IMR-90 (cell line): ENCODE measurements at regions not wholly inside any gene's neighbourhood (a gene's known extent, or its start where the extent isn't known, plus 50 kb on each side); places are given as distances from the start of the nearest gene placed in this dataset.

Experiments used
- ATAC-seq: fragments of 200-7000 bp; cut with Tn5 transposase; 2 replicates; pipeline ENCODE4 v1.9.1; 2020; ENCODE audit warnings: low read depth, mild to moderate bottlenecking, moderate library complexity
- BruUV-seq: library from RNA; stranded (reverse); fragments of 400-500 nt; replicated peaks from 2 replicates; lab custom pipeline; 2021; lab: Mats Ljungman, UMichigan
- CTCF ChIA-PET: fragments of 300-600 bp; formaldehyde crosslinking; extraction: SDS; loops from one replicate; lab custom pipeline; 2021; ENCODE audit warnings: antibody characterized with exemption; lab: Yijun Ruan, JAX
- POLR2A ChIA-PET: fragments of 300-600 bp; sonication (Branson Sonifier 250); formaldehyde crosslinking; loops from one replicate; lab custom pipeline; 2022; ENCODE audit warnings: antibody characterized with exemption; ENCODE audit not compliant: unreplicated experiment; lab: Charles Lee
- DNase-seq: peaks from one replicate; pipeline ENCODE4 v3.0.0; 2013
- H2AFZ ChIP-seq: replicated peaks from 2 replicates; pipeline ENCODE3; 2013; ENCODE audit warnings: low read length, mild to moderate bottlenecking; ENCODE audit not compliant: poor library complexity
- H2AK5ac ChIP-seq: 2 replicates; pipeline ENCODE4 v1.6.1; 2013; ENCODE audit warnings: low read depth, low read length, inconsistent platforms
- H2AK9ac ChIP-seq: replicated peaks from 2 replicates; pipeline ENCODE3; 2013; ENCODE audit warnings: mild to moderate bottlenecking, low read depth, low read length, moderate library complexity; ENCODE audit not compliant: poor library complexity
- H2BK120ac ChIP-seq: 2 replicates; pipeline ENCODE4 v1.6.1; 2013; ENCODE audit warnings: low read depth, low read length, inconsistent platforms
- H2BK15ac ChIP-seq: 3 replicates; pipeline ENCODE4 v1.6.1; 2013; ENCODE audit warnings: low read depth, low read length, inconsistent platforms
- H2BK20ac ChIP-seq: 2 replicates; pipeline ENCODE4 v1.6.1; 2013; ENCODE audit warnings: low read depth, mild to moderate bottlenecking, inconsistent platforms, low read length, moderate library complexity
- H2BK5ac ChIP-seq: 2 replicates; pipeline ENCODE4 v1.6.1; 2013; ENCODE audit warnings: mild to moderate bottlenecking, low read depth, low read length, inconsistent platforms; ENCODE audit not compliant: poor library complexity, severe bottlenecking
- H3K14ac ChIP-seq: replicated peaks from 2 replicates; pipeline ENCODE4 v1.6.1; 2013; ENCODE audit warnings: low read depth, low read length, inconsistent platforms
- H3K18ac ChIP-seq: 2 replicates; pipeline ENCODE4 v1.6.1; 2013; ENCODE audit warnings: low read depth, low read length, control low read depth
- H3K23ac ChIP-seq: 2 replicates; pipeline ENCODE4 v1.6.1; 2013; ENCODE audit warnings: low read depth, low read length, inconsistent platforms
- H3K27ac ChIP-seq: 2 replicates; pipeline ENCODE4 v1.5.1; 2013; ENCODE audit warnings: mild to moderate bottlenecking, control low read depth, low read length; ENCODE audit not compliant: insufficient read depth
- H3K27me3 ChIP-seq: 2 replicates; pipeline ENCODE4 v1.6.1; 2013; ENCODE audit warnings: low read length; ENCODE audit not compliant: control insufficient read depth, insufficient read depth
- H3K36me3 ChIP-seq: 2 replicates; pipeline ENCODE4 v1.6.1; 2013; ENCODE audit warnings: low read length, mixed read lengths; ENCODE audit not compliant: control insufficient read depth, insufficient read depth
- H3K4ac ChIP-seq: 2 replicates; pipeline ENCODE4 v1.6.1; 2013; ENCODE audit warnings: low read depth, low read length, inconsistent platforms
- H3K4me1 ChIP-seq: 2 replicates; pipeline ENCODE4 v1.6.1; 2013; ENCODE audit warnings: low read length, mixed read lengths; ENCODE audit not compliant: control insufficient read depth, insufficient read depth
- H3K4me2 ChIP-seq: 2 replicates; pipeline ENCODE4 v1.6.1; 2013; ENCODE audit warnings: low read depth, mild to moderate bottlenecking, control low read depth, low read length, moderate library complexity
- H3K4me3 ChIP-seq: 2 replicates; pipeline ENCODE4 v1.5.1; 2013; ENCODE audit warnings: low read depth, mild to moderate bottlenecking, control low read depth, low read length, moderate library complexity; ENCODE audit not compliant: insufficient read depth
- H3K56ac ChIP-seq: 2 replicates; pipeline ENCODE4 v1.6.1; 2013; ENCODE audit warnings: low read length, inconsistent platforms; ENCODE audit not compliant: insufficient read depth; ENCODE audit errors: extremely low read depth
- H3K79me1 ChIP-seq, 2 experiments: 2 replicates each; pipeline ENCODE4 v1.6.1; 2013; ENCODE audit warnings: low read length in 2 of 2, inconsistent platforms in 1 of 2, low read depth in 1 of 2
- H3K9ac ChIP-seq: 2 replicates; pipeline ENCODE4 v1.6.1; 2013; ENCODE audit warnings: low read depth, low read length, control low read depth
- H3K9me1 ChIP-seq: 2 replicates; pipeline ENCODE4 v1.6.1; 2013; ENCODE audit warnings: low read length, inconsistent platforms; ENCODE audit not compliant: insufficient read depth
- H3K9me3 ChIP-seq: 2 replicates; pipeline ENCODE4 v1.6.1; 2013; ENCODE audit warnings: low read length; ENCODE audit not compliant: control insufficient read depth, insufficient read depth
- H4K20me1 ChIP-seq: 2 replicates; pipeline ENCODE4 v1.6.1; 2013; ENCODE audit warnings: low read length, inconsistent platforms; ENCODE audit not compliant: insufficient read depth
- H4K5ac ChIP-seq: 2 replicates; pipeline ENCODE4 v1.6.1; 2013; ENCODE audit warnings: mild to moderate bottlenecking, low read depth, low read length, control low read depth
- H4K8ac ChIP-seq, 2 experiments: 2 replicates each; pipeline ENCODE4 v1.6.1; 2013; ENCODE audit warnings: low read depth in 2 of 2, low read length in 2 of 2, control low read depth in 1 of 2, inconsistent platforms in 1 of 2
- H4K91ac ChIP-seq: 2 replicates; pipeline ENCODE4 v1.6.1; 2013; ENCODE audit warnings: low read depth, low read length, inconsistent platforms; ENCODE audit not compliant: insufficient read depth
- BHLHE40 ChIP-seq: fragments of 150-350 bp; IDR thresholded peaks from 2 replicates; pipeline ENCODE4 v1.6.1; 2016; ENCODE audit warnings: mild to moderate bottlenecking, low read depth, low read length
- CEBPB ChIP-seq: IDR thresholded peaks from 2 replicates; pipeline ENCODE4 v1.6.1; 2012; ENCODE audit warnings: low read depth, low read length, improper control_type of control experiment
- CHD1 ChIP-seq: IDR thresholded peaks from 2 replicates; pipeline ENCODE4 v1.6.1; 2012; ENCODE audit warnings: low read depth, low read length, improper control_type of control experiment
- MAFK ChIP-seq: IDR thresholded peaks from 2 replicates; pipeline ENCODE4 v1.6.1; 2012; ENCODE audit warnings: low read depth, low read length, improper control_type of control experiment
- MAZ ChIP-seq: IDR thresholded peaks from 2 replicates; pipeline ENCODE4 v1.6.1; 2012; ENCODE audit warnings: low read depth, mild to moderate bottlenecking, low read length, improper control_type of control experiment, moderate library complexity, borderline replicate concordance
- MXI1 ChIP-seq: IDR thresholded peaks from 2 replicates; pipeline ENCODE4 v1.6.1; 2012; ENCODE audit warnings: low read depth, mild to moderate bottlenecking, low read length, moderate library complexity, borderline replicate concordance
- NFE2L2 ChIP-seq: fragments of 150-350 bp; IDR thresholded peaks from 2 replicates; pipeline ENCODE4 v1.6.1; 2016; ENCODE audit warnings: low read depth, mild to moderate bottlenecking, low read length
- POLR2A ChIP-seq: IDR thresholded peaks from 2 replicates; pipeline ENCODE4 v1.6.1; 2012; ENCODE audit warnings: mild to moderate bottlenecking, low read depth, low read length
- RAD21 ChIP-seq: IDR thresholded peaks from 2 replicates; pipeline ENCODE4 v1.6.1; 2012; ENCODE audit warnings: low read length, improper control_type of control experiment
- RCOR1 ChIP-seq: IDR thresholded peaks from 2 replicates; pipeline ENCODE4 v1.6.1; 2012; ENCODE audit warnings: mild to moderate bottlenecking, low read length, improper control_type of control experiment; ENCODE audit not compliant: insufficient replicate concordance
- RFX5 ChIP-seq: IDR thresholded peaks from 2 replicates; pipeline ENCODE4 v1.8.0; 2012; ENCODE audit warnings: low read depth, mild to moderate bottlenecking, low read length, moderate library complexity
- SMC3 ChIP-seq: fragments of 150-350 bp; IDR thresholded peaks from 2 replicates; pipeline ENCODE4 v1.6.1; 2016; ENCODE audit warnings: low read depth, mild to moderate bottlenecking, antibody characterized with exemption, low read length, moderate library complexity
- WGBS, 2 experiments: methylation state at CpG; one replicate each; pipeline versions ENCODE4 v1.1.5 to v1.1.7; 2013; ENCODE audit warnings: missing lambda C conversion rate in 2 of 2; ENCODE audit not compliant: insufficient read length in 1 of 2; ENCODE audit errors: extremely low coverage in 2 of 2; 5-methylcytosine and 5-hydroxymethylcytosine counted together
- dilution Hi-C: fragments of 300-500 bp; cut with HindIII; formaldehyde crosslinking; loops from one replicate; pipeline ENCODE4 v1.14.3; 2018; ENCODE audit warnings: low sequenced_read_pairs; ENCODE audit not compliant: unreplicated experiment
- in situ Hi-C: fragments of 300-500 bp; cut with MboI; formaldehyde crosslinking; loops from 3 replicates; pipeline ENCODE4 v1.14.3; 2019; ENCODE audit warnings: low sequenced_read_pairs, inconsistent platforms, mixed read lengths
- intact Hi-C: fragments of 100-400 bp; cut with micrococcal nuclease; formaldehyde crosslinking; loops from 2 replicates; pipeline ENCODE4 v1.10.0; 2022
- TF ChIP-seq, protein P1 (sequence below): conservative IDR thresholded peaks from 2 replicates; pipeline ENCODE4 v1.5.1; 2012; ENCODE audit warnings: mild to moderate bottlenecking, low read depth, low read length, improper control_type of control experiment

DNA sequence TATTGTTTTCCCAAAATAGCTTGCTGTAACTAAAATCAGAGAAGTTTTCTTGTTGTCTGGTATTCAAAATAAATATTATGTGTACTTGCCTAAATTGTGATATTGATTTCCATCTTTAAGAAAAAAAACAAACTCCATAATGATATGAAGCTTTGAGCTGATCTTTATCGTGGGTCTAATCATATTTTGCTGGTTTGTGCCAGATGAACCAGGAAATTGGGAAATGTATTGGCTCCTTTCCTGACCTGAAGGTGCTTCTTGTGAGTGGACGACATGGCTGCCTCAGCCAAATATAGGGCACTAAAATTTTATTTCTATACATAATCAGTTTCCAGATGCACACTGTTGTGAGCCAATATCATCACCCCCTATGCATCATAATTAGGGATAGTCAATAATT, 113.3 kb downstream of the DIPK2A start:
- intact Hi-C loops: no loop called here
- CTCF ChIA-PET: interaction anchor here (1.0 kb wide), 1 partner anchor 28 kb away, joined by 5 read pairs; no protein-coding TSS in a partner anchor

More for the DNA sequence above, 113.3 kb downstream of the DIPK2A start:
- no peak overlapping the region for H3K14ac ChIP-seq
- H3K56ac ChIP-seq: no peak overlapping the region
- no peak overlapping the region for H2AK9ac ChIP-seq
- H3K18ac ChIP-seq: no peak overlapping the region
- H4K20me1 ChIP-seq: no peaks in the 10 kb centered on the region
- no peak overlapping the region for H3K4ac ChIP-seq
- DNase-seq (no peak), ATAC-seq (no peak)
- H4K5ac ChIP-seq: no peak overlapping the region
- H2BK120ac ChIP-seq: no peak overlapping the region
- H3K27ac ChIP-seq: no peak overlapping the region
- H2AK5ac ChIP-seq: no peak overlapping the region
- H2BK5ac ChIP-seq: no peak overlapping the region
- no peak overlapping the region for H3K4me2 ChIP-seq
- in situ Hi-C loops (no loop called here), dilution Hi-C loops (no loop called here)
- no peaks in the 10 kb centered on the region for H3K27me3 ChIP-seq
- no peak overlapping the region for H4K91ac ChIP-seq
- H2BK20ac ChIP-seq: no peak overlapping the region
- no peaks in the 10 kb centered on the region for H3K79me1 ChIP-seq
- H3K9ac ChIP-seq: no peak overlapping the region
- H3K4me3 ChIP-seq: no peak overlapping the region
- H3K23ac ChIP-seq: no peak overlapping the region
- POLR2A ChIA-PET: no interaction called here
- H3K4me1 ChIP-seq: no peaks in the 10 kb centered on the region
- no peaks in the 10 kb centered on the region for H3K9me3 ChIP-seq
- no peak overlapping the region for H4K8ac ChIP-seq
- no peaks in the 10 kb centered on the region for H3K9me1 ChIP-seq
- no peak overlapping the region for H2BK15ac ChIP-seq
- no TSS peak for BruUV-seq
- WGBS, 2 experiments: no CpG with 5 or more reads among the region's 2 CpGs
- TF ChIP-seq, protein P1, sequence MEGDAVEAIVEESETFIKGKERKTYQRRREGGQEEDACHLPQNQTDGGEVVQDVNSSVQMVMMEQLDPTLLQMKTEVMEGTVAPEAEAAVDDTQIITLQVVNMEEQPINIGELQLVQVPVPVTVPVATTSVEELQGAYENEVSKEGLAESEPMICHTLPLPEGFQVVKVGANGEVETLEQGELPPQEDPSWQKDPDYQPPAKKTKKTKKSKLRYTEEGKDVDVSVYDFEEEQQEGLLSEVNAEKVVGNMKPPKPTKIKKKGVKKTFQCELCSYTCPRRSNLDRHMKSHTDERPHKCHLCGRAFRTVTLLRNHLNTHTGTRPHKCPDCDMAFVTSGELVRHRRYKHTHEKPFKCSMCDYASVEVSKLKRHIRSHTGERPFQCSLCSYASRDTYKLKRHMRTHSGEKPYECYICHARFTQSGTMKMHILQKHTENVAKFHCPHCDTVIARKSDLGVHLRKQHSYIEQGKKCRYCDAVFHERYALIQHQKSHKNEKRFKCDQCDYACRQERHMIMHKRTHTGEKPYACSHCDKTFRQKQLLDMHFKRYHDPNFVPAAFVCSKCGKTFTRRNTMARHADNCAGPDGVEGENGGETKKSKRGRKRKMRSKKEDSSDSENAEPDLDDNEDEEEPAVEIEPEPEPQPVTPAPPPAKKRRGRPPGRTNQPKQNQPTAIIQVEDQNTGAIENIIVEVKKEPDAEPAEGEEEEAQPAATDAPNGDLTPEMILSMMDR: no peak
- TF ChIP-seq MAFK (no peak), RFX5 (no peak), RCOR1 (no peak), POLR2A (no peak), RAD21 (no peak), MXI1 (no peak), MAZ (no peak), BHLHE40 (no peak), CEBPB (no peak), NFE2L2 (no peak), CHD1 (no peak), SMC3 (no peak)
- no peak overlapping the region for H2AFZ ChIP-seq
- no peaks in the 10 kb centered on the region for H3K36me3 ChIP-seq
